ENCODE measurements at regions not wholly inside any gene's neighbourhood (a gene's known extent, or its start where the extent isn't known, plus 50 kb on each side); places are given as distances from the start of the nearest gene placed in this dataset.

DNA sequence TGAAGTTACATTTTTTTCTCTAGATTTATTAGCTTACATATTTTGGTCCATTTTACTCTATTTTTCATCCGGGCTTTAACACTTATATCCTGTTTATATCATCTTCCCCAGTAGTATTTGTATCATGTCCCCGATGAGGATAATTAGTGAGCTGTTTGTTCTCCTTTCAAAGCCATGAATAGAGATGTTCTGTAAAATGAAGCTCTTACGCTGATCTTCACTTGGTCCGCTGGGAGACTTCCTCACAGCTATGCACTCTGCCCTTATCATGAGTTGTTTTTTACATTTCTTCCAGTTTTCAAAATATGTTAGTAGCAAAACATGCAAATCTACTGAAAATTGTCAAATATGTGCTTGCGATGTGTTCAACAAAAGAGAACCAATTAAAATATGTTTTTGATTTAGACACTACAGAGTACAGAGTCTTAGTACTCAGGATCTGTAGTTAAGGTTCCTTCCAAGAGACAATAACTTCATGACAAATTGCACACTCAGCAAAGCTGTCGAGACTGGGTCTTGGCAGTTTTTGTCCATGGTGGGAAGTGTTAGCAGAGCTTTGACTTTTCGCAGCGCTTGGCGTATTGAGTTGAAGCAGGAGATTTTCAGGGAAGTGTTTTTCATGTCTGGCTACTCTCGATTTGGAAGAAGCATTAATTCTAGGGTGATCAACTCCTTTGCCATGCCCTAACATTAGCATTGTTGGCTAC lies 292.0 kb upstream of the ADAMTS5 start:
- Histone ChIP-seq H3K4me1 (replicated peaks in 1 of 2; ENCODE audit: control insufficient read depth in 2 of 2, insufficient read depth in 2 of 2, low read length in 2 of 2) (no peaks in the 10 kb centered on the region), H3K27ac (ENCODE audit: extremely low read depth, low read depth, low read length) (no peak overlapping the region), H3K79me2 (ENCODE audit: control insufficient read depth, insufficient read depth, low read length) (no peaks in the 10 kb centered on the region), H3K27me3 (ENCODE audit: control insufficient read depth in 2 of 2, insufficient read depth in 2 of 2, low read length in 2 of 2) (no peaks in the 10 kb centered on the region), H3K9ac (ENCODE audit: insufficient read depth in 1 of 2, low read depth in 2 of 2, low read length in 2 of 2) (no peak overlapping the region), H3K9me3 (replicated peaks; ENCODE audit: control insufficient read depth, insufficient read depth, low read depth, low read length) (no peaks in the 10 kb centered on the region; the same call in 1 of the 2 replicates), H3K4me3 (no peak overlapping the region), H3K9me1 (ENCODE audit: control insufficient read depth, insufficient read depth, low read length) (no peaks in the 10 kb centered on the region), H3K4me2 (ENCODE audit: insufficient read depth, low read length) (no peak overlapping the region), H3K36me3 (ENCODE audit: control insufficient read depth, insufficient read depth, low read length) (no peaks in the 10 kb centered on the region), H2AFZ (ENCODE audit: low read depth, low read length) (no peak overlapping the region), H4K20me1 (replicated peaks; ENCODE audit: control insufficient read depth, insufficient read depth, low read length) (no peaks in the 10 kb centered on the region)
- intact Hi-C loops (cut with micrococcal nuclease) (no loop called here), in situ Hi-C loops (cut with MboI) (no loop called here)
- no TSS peak for BruUV-seq (replicated peaks)
- DNase-seq (ENCODE audit: extremely low read depth in 1 of 4, low spot score in 3 of 4) (no peak), FAIRE-seq (no peak), ATAC-seq (no peak)
- ChIA-PET CTCF (ENCODE audit: low intra/inter-chr PET ratio) (no interaction called here), POLR2A (interaction anchor here (0.6 kb wide), 1 partner anchor 12 kb away, joined by 3 read pairs; no protein-coding TSS in a partner anchor)
- no peak for TF ChIP-seq PHF8 (IDR thresholded peaks at IDR 0.05; ENCODE audit: borderline replicate concordance, low read length)
- TF ChIP-seq ZNF316 (IDR thresholded peaks at IDR 0.05) = peak; percentile 17; the same call in 1 of the 2 replicates
- TF ChIP-seq, protein P1, sequence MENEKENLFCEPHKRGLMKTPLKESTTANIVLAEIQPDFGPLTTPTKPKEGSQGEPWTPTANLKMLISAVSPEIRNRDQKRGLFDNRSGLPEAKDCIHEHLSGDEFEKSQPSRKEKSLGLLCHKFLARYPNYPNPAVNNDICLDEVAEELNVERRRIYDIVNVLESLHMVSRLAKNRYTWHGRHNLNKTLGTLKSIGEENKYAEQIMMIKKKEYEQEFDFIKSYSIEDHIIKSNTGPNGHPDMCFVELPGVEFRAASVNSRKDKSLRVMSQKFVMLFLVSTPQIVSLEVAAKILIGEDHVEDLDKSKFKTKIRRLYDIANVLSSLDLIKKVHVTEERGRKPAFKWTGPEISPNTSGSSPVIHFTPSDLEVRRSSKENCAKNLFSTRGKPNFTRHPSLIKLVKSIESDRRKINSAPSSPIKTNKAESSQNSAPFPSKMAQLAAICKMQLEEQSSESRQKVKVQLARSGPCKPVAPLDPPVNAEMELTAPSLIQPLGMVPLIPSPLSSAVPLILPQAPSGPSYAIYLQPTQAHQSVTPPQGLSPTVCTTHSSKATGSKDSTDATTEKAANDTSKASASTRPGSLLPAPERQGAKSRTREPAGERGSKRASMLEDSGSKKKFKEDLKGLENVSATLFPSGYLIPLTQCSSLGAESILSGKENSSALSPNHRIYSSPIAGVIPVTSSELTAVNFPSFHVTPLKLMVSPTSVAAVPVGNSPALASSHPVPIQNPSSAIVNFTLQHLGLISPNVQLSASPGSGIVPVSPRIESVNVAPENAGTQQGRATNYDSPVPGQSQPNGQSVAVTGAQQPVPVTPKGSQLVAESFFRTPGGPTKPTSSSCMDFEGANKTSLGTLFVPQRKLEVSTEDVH (IDR thresholded peaks at IDR 0.05; ENCODE audit: low read depth, partially characterized antibody) = no peak
- peak; percentile 43 for TF ChIP-seq MAFG (tag; conservative IDR thresholded peaks at IDR 0.05)
- peak; percentile 62 for TF ChIP-seq MAFK (IDR thresholded peaks at IDR 0.05; ENCODE audit: low read length)
- no peak for TF ChIP-seq GABPB2 (CRISPR knock-in tag; conservative IDR thresholded peaks at IDR 0.05)
- TF ChIP-seq ELF1 (tag; IDR thresholded peaks at IDR 0.05) = no peak
- TF ChIP-seq, protein P2, sequence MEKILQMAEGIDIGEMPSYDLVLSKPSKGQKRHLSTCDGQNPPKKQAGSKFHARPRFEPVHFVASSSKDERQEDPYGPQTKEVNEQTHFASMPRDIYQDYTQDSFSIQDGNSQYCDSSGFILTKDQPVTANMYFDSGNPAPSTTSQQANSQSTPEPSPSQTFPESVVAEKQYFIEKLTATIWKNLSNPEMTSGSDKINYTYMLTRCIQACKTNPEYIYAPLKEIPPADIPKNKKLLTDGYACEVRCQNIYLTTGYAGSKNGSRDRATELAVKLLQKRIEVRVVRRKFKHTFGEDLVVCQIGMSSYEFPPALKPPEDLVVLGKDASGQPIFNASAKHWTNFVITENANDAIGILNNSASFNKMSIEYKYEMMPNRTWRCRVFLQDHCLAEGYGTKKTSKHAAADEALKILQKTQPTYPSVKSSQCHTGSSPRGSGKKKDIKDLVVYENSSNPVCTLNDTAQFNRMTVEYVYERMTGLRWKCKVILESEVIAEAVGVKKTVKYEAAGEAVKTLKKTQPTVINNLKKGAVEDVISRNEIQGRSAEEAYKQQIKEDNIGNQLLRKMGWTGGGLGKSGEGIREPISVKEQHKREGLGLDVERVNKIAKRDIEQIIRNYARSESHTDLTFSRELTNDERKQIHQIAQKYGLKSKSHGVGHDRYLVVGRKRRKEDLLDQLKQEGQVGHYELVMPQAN (IDR thresholded peaks at IDR 0.05; ENCODE audit: borderline replicate concordance) = no peak
- 0% methylated on average over 10 of the region's 10 CpGs for WGBS (ENCODE audit: insufficient coverage, low coverage, missing lambda C conversion rate)
